Gastrocnemius medialis (tissue), 4 donors: ENCODE measurements at regions not wholly inside any gene's neighbourhood (a gene's known extent, or its start where the extent isn't known, plus 50 kb on each side); places are given as distances from the start of the nearest gene placed in this dataset.
"Not testable (repeated sequence)": the region's sequence is repeated elsewhere in the genome, so short reads cannot be mapped to it uniquely, and the experiment has no call there.

Experiments used
- ATAC-seq, 2 donors: fragments of 150-250 bp; one replicate each; pipeline ENCODE4 v1.9.1; 2016
- DNase-seq, 2 donors: peaks; one replicate each; pipeline ENCODE4 v3.0.0-alpha.2; 2019
- H3K27ac ChIP-seq, 4 donors: fragments of 200-600 bp; sonication (generic); 1 replicate in 1 of 4; 2 replicates in 3 of 4; pipeline ENCODE4 v1.5.1; 2016 to 2018; ENCODE audit warnings: mild to moderate bottlenecking in 2 of 4, moderate library complexity in 1 of 4
- H3K27me3 ChIP-seq, 3 donors: fragments of 200-600 bp; sonication (generic) in 2 of 3; 1 replicate in 1 of 3; 2 replicates in 2 of 3; pipeline versions ENCODE4 v1.5.1 to v1.6.0; 2016 to 2019; ENCODE audit warnings: mild to moderate bottlenecking in 1 of 3, moderate library complexity in 1 of 3
- H3K36me3 ChIP-seq, 2 donors: fragments of 200-600 bp; sonication (generic) in 1 of 2; one replicate each; pipeline ENCODE4 v1.5.1; 2017 to 2018
- H3K4me1 ChIP-seq, 2 donors: fragments of 200-600 bp; sonication (generic) in 1 of 2; one replicate each; pipeline ENCODE4 v1.5.1; 2016 to 2017; ENCODE audit warnings: mild to moderate bottlenecking in 2 of 2
- H3K4me3 ChIP-seq, 4 donors: fragments of 200-600 bp; sonication (generic) in 3 of 4; 1 replicate in 1 of 4; 2 replicates in 3 of 4; pipeline ENCODE4 v1.5.1; 2016 to 2019; ENCODE audit warnings: mild to moderate bottlenecking in 2 of 4
- H3K9me3 ChIP-seq, 3 donors: fragments of 200-600 bp; sonication (generic) in 2 of 3; 1 replicate in 1 of 3; 2 replicates in 2 of 3; pipeline ENCODE4 v1.5.1; 2016 to 2019
- POLR2A ChIP-seq, 2 donors: fragments of 450-650 bp; IDR thresholded peaks; one replicate each; pipeline ENCODE4 v1.6.1; 2017; ENCODE audit warnings: antibody characterized with exemption in 2 of 2, mild to moderate bottlenecking in 2 of 2, moderate library complexity in 2 of 2
- in situ Hi-C, 4 donors: fragments of 200-750 bp; cut with MboI; loops; one replicate each; pipeline versions ENCODE4 v1.15.0 to v1.8.0; 2017; ENCODE audit warnings: low sequenced_read_pairs in 4 of 4
- intact Hi-C: fragments of 100-400 bp; cut with DNase I; formaldehyde crosslinking; loops from one replicate; pipeline ENCODE4 v1.15.1; 2023; ENCODE audit warnings: low total_unique reads
- TF ChIP-seq, protein P1 (sequence below), 5 experiments: fragments of 450-650 bp in 3 of 5; fragments of 200-600 bp in 2 of 5; sonication (generic) in 2 of 5; IDR thresholded peaks in 4 of 5; conservative IDR thresholded peaks in 1 of 5; 1 replicate in 4 of 5; 2 replicates in 1 of 5; pipeline ENCODE4 v1.5.1; 2016 to 2019; ENCODE audit warnings: antibody characterized with exemption in 5 of 5, mild to moderate bottlenecking in 3 of 5, moderate library complexity in 3 of 5

DNA sequence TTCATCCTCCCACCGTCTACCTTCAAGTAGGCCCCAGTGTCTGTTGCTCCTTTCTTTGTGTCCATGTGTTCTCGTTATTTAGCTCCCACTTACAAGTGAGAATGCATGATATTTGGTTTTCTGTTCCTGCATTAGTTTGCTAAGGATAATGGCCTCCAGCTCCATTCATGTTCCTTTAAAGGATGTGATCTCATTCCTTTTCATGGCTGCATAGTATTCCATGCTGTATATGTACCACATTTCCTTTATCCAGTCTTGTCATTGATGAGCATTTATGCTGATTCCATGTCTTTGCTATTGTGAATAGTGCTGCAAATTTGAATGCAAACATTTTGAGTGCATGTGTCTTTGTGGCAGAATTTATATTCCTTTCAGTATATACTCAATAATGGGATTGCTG lies 259.6 kb upstream of the PELI2 start:
- TF ChIP-seq, protein P1, sequence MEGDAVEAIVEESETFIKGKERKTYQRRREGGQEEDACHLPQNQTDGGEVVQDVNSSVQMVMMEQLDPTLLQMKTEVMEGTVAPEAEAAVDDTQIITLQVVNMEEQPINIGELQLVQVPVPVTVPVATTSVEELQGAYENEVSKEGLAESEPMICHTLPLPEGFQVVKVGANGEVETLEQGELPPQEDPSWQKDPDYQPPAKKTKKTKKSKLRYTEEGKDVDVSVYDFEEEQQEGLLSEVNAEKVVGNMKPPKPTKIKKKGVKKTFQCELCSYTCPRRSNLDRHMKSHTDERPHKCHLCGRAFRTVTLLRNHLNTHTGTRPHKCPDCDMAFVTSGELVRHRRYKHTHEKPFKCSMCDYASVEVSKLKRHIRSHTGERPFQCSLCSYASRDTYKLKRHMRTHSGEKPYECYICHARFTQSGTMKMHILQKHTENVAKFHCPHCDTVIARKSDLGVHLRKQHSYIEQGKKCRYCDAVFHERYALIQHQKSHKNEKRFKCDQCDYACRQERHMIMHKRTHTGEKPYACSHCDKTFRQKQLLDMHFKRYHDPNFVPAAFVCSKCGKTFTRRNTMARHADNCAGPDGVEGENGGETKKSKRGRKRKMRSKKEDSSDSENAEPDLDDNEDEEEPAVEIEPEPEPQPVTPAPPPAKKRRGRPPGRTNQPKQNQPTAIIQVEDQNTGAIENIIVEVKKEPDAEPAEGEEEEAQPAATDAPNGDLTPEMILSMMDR (IDR thresholded peaks at IDR 0.05 in 4 of 5, conservative IDR thresholded peaks at IDR 0.05 in 1 of 5) = no peak
- no peak for TF ChIP-seq POLR2A (IDR thresholded peaks at IDR 0.05)
- in situ Hi-C loops = no loop called here
- no peak for DNase-seq

DNA sequence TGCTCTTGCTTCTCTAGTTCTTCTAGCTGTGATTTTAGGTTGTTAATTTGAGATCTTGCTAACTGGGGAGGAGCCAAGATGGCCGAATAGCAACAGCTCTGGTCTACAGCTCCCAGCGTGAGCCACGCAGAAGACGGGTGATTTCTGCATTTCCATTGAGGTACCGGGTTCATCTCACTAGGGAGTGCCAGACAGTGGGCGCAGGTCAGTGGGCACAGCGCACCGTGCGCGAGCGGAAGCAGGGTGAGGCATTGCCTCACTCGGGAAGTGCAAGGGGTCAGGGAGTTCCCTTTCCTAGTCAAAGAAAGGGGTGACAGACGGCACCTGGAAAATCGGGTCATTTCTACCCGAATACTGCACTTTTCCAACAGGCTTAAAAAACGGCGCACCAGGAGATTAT lies 256.6 kb upstream of the PELI2 start:
- ATAC-seq, H3K27me3 ChIP-seq, in situ Hi-C loops, H3K27ac ChIP-seq, intact Hi-C loops, H3K36me3 ChIP-seq, H3K4me3 ChIP-seq, H3K4me1 ChIP-seq, H3K9me3 ChIP-seq, DNase-seq: not testable (repeated sequence)

More for the DNA sequence above, 259.6 kb upstream of the PELI2 start:
- no peak for ATAC-seq
- H3K36me3 ChIP-seq = no peaks in the 10 kb centered on the region
- H3K27ac ChIP-seq = no peak overlapping the region
- no peaks in the 10 kb centered on the region for H3K4me1 ChIP-seq
- H3K9me3 ChIP-seq = peaks cover 0 to 6% (median 0%) of the 10 kb centered on the region in 3 donors
- H3K27me3 ChIP-seq = no peaks in the 10 kb centered on the region
- H3K4me3 ChIP-seq = no peak overlapping the region
- intact Hi-C loops = no loop called here

DNA sequence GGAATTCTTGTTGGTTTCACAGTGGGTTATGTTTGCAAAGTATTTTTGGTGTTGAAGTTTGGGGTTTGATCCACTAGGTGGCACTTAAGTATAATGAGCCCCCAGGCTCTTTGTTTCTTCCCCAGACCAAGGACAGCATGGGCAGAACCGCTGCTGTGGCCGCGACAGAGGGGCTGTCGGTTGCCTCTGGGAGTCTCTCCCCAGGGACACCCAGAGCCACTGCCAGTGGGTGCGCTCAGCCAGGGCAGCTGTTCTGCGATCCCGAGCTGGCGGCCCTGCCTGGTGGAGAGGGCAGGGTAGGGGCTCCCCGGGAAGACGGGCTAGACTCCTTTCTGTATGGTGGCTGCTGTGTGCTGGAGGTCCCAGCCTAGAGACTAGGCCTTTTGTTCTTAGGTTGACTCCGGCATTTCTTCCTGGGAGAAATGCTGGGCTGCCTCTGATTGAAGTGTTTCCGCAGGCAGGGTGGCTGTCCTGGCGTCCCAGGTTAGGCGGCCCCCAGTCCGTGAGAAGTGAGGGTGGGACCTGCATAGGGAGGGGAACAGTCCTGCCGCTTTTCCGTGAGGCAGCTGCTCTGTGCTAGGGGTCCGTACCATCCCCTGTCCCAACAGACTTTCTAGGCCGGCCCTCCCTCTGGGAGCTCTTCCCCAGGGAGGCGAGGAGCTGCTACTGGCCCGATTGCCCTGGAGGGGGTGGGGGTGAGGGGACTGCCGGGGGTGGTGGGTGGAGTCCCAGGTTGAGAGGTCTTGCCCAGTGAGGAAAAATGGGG lies 253.1 kb upstream of the PELI2 start:
- Histone ChIP-seq H3K36me3 (no peaks in the 10 kb centered on the region), H3K4me3 (no peak overlapping the region), H3K9me3 (no peaks in the 10 kb centered on the region), H3K27ac (no peak overlapping the region), H3K4me1 (no peaks in the 10 kb centered on the region), H3K27me3 (no peaks in the 10 kb centered on the region)
- DNase-seq (no peak), ATAC-seq (no peak)
- intact Hi-C loops = no loop called here
- TF ChIP-seq POLR2A (IDR thresholded peaks at IDR 0.05) = no peak
- TF ChIP-seq, protein P1 (IDR thresholded peaks at IDR 0.05 in 4 of 5, conservative IDR thresholded peaks at IDR 0.05 in 1 of 5) = no peak
- in situ Hi-C loops = no loop called here

DNA sequence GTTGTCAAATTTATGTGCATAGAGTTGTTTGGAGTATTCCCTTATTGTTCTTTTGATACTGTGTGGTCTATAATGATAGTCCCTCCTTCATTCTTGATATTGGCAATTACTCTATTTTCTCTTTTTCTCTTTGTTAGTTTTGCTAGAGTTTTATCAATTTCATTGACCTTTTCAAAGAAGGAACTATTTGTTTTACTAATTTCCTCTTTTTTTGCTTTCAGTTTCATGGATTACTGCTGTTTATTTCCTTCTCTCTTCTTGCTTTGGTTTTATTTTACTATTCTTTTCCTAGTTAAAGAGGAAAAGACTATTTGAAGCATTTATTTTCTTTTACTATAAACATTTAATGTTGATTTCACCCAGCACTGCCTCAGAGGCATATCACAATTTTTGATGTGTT lies 250.9 kb upstream of the PELI2 start:
- Histone ChIP-seq H3K27ac (no peak overlapping the region), H3K36me3 (no peaks in the 10 kb centered on the region), H3K4me3 (no peak overlapping the region), H3K9me3 (no peaks in the 10 kb centered on the region), H3K4me1 (no peaks in the 10 kb centered on the region), H3K27me3 (no peaks in the 10 kb centered on the region)
- intact Hi-C loops = no loop called here
- DNase-seq (no peak), ATAC-seq (no peak)
- no peak for TF ChIP-seq POLR2A (IDR thresholded peaks at IDR 0.05)
- TF ChIP-seq, protein P1 (IDR thresholded peaks at IDR 0.05 in 4 of 5, conservative IDR thresholded peaks at IDR 0.05 in 1 of 5) = no peak
- in situ Hi-C loops = no loop called here

DNA sequence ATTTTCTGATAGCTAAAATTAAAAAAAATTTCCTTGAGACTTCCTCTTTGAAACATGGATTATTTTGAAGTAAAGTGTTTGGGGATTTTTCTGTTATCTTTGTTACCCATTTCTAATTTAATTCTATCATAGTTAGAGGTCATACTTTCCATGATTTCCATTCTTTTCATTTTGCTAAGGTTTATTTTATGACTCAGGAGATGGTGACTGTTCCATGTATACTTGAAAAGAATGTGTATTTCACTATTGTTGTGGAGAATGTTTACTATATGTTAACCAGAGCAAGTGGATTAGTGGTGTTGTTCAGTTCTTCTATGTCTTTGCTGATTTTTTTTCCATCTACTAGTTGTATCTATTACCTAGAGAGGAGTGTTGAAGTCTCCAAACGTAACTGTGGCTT lies 250.5 kb upstream of the PELI2 start:
- H3K4me3 ChIP-seq = no peak overlapping the region
- H3K27me3 ChIP-seq = no peaks in the 10 kb centered on the region
- ATAC-seq = no peak
- DNase-seq = no peak
- intact Hi-C loops (no loop called here), in situ Hi-C loops (no loop called here)
- no peaks in the 10 kb centered on the region for H3K36me3 ChIP-seq
- TF ChIP-seq, protein P1 (IDR thresholded peaks at IDR 0.05 in 4 of 5, conservative IDR thresholded peaks at IDR 0.05 in 1 of 5) = no peak
- TF ChIP-seq POLR2A (IDR thresholded peaks at IDR 0.05) = no peak
- H3K27ac ChIP-seq = no peak overlapping the region
- no peaks in the 10 kb centered on the region for H3K4me1 ChIP-seq
- H3K9me3 ChIP-seq = no peaks in the 10 kb centered on the region
